NCI-H345 treated with DMSO at 0.1 percent for 48 hours (cell line): ENCODE measurements at regions not wholly inside any gene's neighbourhood (a gene's known extent, or its start where the extent isn't known, plus 50 kb on each side); places are given as distances from the start of the nearest gene placed in this dataset.
A peak's percentile ranks its signal among the peaks of the same experiment; 100 is the strongest.
"Not testable (repeated sequence)": the region's sequence is repeated elsewhere in the genome, so short reads cannot be mapped to it uniquely, and the experiment has no call there.

Experiments
- DNase-seq: peaks from one replicate; lab custom pipeline; 2025; ENCODE audit not compliant: unreplicated experiment; lab: John Stamatoyannopoulos, UW

GRCh38 chr12:87439990-87440827 lies 589.0 kb downstream of the C12orf50 start:
- no peak for DNase-seq

- no peak for DNase-seq
Observed at GRCh38 chr12:87430444-87430843, 598.8 kb downstream of the C12orf50 start.

DNA sequence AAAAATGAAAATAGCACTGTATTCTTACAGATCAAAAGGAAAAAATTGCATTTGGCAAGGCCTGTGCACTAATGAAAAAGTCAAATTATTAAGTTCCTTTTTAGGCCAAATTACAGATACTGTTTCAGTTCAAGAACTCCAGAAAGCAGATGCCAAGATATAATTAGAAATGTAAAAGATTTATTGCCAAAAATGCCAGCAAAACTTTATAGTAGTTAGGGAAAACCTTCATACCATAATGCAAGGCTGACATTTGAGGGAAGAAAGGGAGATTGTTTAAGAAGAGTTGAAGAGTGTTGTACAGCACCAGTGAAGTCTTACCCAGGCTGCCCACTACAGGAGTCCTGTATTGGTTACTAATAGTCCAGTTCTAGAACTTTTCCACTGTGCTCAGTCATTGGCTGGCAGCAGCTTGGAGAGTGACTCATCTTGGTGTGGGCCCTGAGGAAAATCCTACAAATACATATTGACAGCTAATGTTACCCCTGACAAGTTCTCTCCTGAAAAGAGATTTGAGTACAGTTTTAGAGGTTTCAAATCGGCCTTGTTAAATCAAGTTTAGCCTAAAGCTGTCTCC lies 600.4 kb downstream of the C12orf50 start:
- DNase-seq = no peak

- no peak for DNase-seq
Observed at GRCh38 chr12:87427770-87428169, 601.4 kb downstream of the C12orf50 start.

DNA sequence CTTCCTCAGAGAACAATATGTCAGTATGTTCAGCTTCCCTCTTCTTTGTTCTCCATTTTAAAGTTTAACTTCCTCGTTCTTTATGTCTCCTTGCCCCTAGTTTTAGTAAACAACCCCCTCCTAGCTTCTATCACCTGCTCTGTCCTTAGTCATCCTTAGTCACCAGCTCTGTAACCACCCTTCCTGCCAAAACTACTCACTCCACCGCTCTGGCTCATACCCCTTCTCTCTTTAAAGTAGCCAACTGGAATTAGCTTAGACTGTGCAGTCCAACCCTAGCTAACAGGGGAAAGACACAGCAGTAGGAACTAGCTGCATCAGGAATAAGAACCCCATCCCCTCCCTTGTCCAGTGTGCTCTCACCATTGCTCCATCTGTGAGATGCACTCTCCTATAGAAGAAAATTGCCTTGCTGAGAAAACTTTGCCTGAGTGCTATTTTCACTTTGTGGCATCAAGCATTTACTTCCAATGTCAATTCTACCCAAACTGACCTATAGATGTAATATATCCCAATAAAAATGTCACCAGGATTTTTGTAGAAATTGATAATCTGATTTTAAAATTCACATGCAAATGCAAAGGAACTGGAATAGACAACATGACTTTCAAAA lies 603.2 kb downstream of the C12orf50 start:
- DNase-seq = no peak

DNA sequence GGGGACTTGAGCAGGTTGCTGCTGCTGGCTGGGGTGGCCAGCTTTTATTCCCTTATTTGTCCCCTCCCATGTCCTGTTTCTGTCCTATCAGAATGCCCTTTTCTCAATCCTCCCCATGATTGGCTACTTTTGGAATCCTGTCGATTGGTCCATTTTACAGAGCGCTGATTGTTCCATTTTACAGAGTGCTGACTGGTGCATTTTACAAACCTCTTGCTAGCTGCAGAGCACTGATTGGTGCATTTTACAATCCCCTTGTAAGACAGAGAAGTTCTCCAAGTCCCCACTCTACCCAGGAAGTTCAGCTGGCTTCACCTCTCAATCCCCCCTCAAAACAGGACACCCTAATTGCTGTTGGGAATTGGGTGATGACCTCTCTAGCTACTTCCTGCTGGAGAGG lies 608.0 kb downstream of the C12orf50 start:
- DNase-seq = not testable (repeated sequence)

GRCh38 chr12:87413784-87414183 lies 615.4 kb downstream of the C12orf50 start:
- no peak for DNase-seq

GRCh38 chr12:87406926-87407325 lies 622.3 kb downstream of the C12orf50 start:
- DNase-seq = no peak

GRCh38 chr12:87405918-87406317 lies 623.3 kb downstream of the C12orf50 start:
- no peak for DNase-seq

DNA sequence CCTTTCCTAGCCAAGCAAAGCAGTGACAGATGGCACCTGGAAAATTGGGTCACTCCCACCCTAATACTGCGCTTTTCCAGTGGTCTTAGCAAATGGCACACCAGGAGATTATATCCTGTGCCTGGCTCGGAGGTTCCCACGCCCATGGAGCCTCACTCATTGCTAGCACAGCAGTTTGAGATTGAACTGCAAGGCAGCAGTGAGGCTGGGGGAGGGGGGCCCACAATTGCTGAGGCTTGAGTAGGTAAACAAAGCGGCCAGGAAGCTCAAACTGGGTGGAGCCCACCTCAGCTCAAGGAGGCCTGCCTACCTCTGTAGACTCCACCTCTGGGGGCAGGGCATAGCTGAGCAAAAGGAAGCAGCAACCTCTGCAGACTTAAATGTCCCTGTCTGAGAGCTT lies 635.0 kb downstream of the C12orf50 start:
- DNase-seq = not testable (repeated sequence)

GRCh38 chr12:87388376-87388775 lies 640.8 kb downstream of the C12orf50 start:
- DNase-seq = no peak

- DNase-seq = no peak
Observed at GRCh38 chr12:87385322-87385721, 643.9 kb downstream of the C12orf50 start.

DNA sequence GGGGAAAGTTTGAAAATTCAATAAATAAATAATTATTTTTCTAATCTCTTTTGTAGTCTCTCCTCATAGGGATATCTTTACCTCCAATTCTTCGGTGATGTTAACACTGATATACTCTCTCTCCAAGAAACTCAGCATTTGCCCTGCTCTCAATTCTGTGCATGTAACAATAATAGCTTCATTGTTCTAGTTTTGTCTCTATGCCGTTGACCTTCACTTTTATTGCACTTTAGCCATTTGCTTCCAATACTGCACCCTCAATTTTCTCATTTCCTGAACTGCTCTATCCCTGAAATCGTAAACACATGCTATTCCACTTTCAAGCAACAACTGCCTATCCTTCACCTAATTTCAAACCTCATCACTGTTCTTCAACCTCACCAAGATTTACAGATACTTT lies 645.0 kb downstream of the C12orf50 start:
- DNase-seq = no peak

DNA sequence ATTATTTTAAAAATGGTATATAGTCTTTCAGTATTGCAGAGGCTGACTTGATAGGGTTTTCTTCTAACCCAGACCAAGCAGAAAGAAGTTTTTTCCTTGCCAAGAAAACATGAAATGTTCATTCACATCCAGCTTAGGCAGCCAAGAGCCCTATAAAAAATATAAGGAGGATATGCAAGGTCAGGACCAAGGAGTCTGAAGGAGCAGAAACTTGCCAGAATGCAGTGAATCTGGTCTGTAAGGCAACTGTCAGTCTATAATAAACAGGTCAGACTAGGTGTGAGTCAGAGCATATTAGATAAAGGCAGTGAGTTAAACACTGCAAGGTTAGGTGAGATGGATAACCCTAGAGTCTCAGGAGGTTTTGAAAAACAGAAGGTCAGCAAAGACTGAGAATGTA lies 645.5 kb downstream of the C12orf50 start:
- no peak for DNase-seq

- no peak for DNase-seq
Observed at GRCh38 chr12:87382959-87383566, 646.1 kb downstream of the C12orf50 start.

DNA sequence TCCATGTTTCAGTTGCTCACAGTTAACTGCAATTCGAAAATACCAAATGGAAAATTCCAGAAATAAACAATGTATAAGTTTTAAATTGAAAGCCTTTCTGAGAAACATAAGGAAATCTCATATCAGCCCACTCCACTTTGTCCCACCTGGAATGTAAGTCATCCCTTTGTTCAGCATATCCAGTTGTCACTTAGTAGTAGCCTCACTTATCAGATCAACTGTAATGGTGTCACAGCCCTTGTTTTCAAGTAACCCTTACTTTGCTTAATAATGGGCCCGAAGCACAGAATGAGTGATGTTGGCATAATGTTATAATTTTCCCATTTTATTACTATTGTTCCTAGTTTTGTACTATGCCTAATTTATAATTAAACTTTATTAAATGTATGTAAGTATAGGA lies 646.8 kb downstream of the C12orf50 start:
- DNase-seq = no peak

- no peak for DNase-seq
Observed at GRCh38 chr12:87381742-87382141, 647.5 kb downstream of the C12orf50 start.

DNA sequence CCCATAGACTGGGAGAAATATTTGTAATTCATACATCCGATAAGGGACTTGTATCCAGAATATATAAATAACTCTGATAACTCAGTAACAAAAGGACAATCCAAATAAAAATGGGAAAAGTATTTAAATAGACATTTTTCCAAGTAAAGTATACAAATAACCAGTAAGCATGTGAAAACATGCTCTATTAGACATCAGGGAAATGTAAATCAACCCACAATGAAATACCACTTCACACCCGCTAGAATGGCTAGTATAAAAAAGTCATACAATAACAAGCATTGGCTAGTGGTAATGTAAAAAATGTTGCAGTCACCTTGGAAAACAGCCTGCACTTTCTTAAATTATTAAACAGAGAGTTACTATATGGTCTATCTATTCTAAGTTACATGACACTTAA lies 650.7 kb downstream of the C12orf50 start:
- DNase-seq = no peak

GRCh38 chr12:87376722-87377121 lies 652.5 kb downstream of the C12orf50 start:
- DNase-seq = no peak

- no peak for DNase-seq
Observed at GRCh38 chr12:87369161-87369560, 660.0 kb downstream of the C12orf50 start.

DNA sequence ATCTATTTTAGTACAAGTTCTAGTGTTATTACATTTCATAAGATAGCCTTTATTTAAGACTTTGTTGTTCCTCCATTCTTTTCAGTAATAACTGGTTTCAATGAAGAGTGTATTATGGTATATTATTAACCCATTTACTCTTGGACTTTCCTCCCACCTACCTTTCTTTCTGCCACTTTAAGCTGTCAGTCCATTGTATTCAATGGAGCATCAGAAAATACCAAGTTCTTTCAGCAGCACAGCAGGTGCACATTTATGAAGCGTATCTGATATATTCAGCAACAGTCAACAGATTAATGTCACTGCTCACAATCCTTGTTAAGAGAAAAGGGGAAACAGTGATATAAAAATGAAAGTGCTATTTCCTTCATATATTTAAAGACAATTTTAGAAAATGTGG lies 660.9 kb downstream of the C12orf50 start:
- DNase-seq = peak; percentile 92

GRCh38 chr12:87365423-87365822 lies 663.8 kb downstream of the C12orf50 start:
- peak; percentile 22 for DNase-seq
